HepG2 (cell line): ENCODE measurements at regions not wholly inside any gene's neighbourhood (a gene's known extent, or its start where the extent isn't known, plus 50 kb on each side); places are given as distances from the start of the nearest gene placed in this dataset.

Experiments
- ATAC-seq: fragments of 200-7000 bp; cut with Tn5 transposase; 3 replicates; pipeline ENCODE4 v1.9.1; 2020; ENCODE audit warnings: mild to moderate bottlenecking, moderate library complexity
- BruUV-seq: library from RNA; stranded (reverse); fragments of 400-500 nt; replicated peaks from 2 replicates; lab custom pipeline; 2021; lab: Mats Ljungman, UMichigan
- CTCF ChIA-PET: fragments of 300-600 bp; formaldehyde crosslinking; extraction: SDS; loops from one replicate; lab custom pipeline; 2021; ENCODE audit warnings: low total read pairs, inconsistent platforms, low intra/inter-chr PET ratio; lab: Yijun Ruan, JAX
- POLR2A ChIA-PET: fragments of 350-600 bp; sonication (Branson Sonifier 250); formaldehyde crosslinking; loops from one replicate; lab custom pipeline; 2020; ENCODE audit warnings: antibody characterized with exemption, inconsistent platforms; lab: Yijun Ruan, JAX
- DNase-seq: peaks from one replicate; pipeline ENCODE4 v3.0.0-alpha.2; 2015; ENCODE audit warnings: low spot score
- FAIRE-seq: peaks from 3 replicates; lab custom pipeline; 2011; peaks lifted over from hg19 to GRCh38; lab: Jason Lieb, UNC
- H2AFZ ChIP-seq: one replicate; pipeline ENCODE4 v1.6.1; 2011; ENCODE audit warnings: low read length, inconsistent platforms
- H3K27ac ChIP-seq: fragments of 300-600 bp; 3 replicates; pipeline ENCODE4 v1.8.0; 2011; ENCODE audit warnings: mixed run types, mild to moderate bottlenecking, mixed read lengths, low read length, inconsistent platforms; ENCODE audit not compliant: insufficient read depth; ENCODE audit errors: extremely low read length
- H3K27me3 ChIP-seq, 2 experiments: fragments of 200-600 bp in 1 of 2; 2 replicates in 1 of 2; 3 replicates in 1 of 2; pipeline versions ENCODE4 v1.6.0 to v1.8.0; 2011; ENCODE audit warnings: low read length in 2 of 2, mild to moderate bottlenecking in 2 of 2, moderate library complexity in 2 of 2, inconsistent platforms in 1 of 2; ENCODE audit not compliant: insufficient read depth in 2 of 2, control insufficient read depth in 1 of 2
- H3K36me3 ChIP-seq, 2 experiments: fragments of 200-600 bp in 1 of 2; replicated peaks in 1 of 2; 2 replicates in 1 of 2; 3 replicates in 1 of 2; pipeline versions ENCODE4 v1.5.1 to v1.8.0; 2011; ENCODE audit warnings: low read length in 2 of 2, inconsistent platforms in 1 of 2; ENCODE audit not compliant: insufficient read depth in 2 of 2, control insufficient read depth in 1 of 2
- H3K4me1 ChIP-seq: 2 replicates; pipeline ENCODE4 v1.5.1; 2012; ENCODE audit warnings: low read length, inconsistent platforms; ENCODE audit not compliant: insufficient read depth
- H3K4me2 ChIP-seq: 2 replicates; pipeline ENCODE4 v1.6.0; 2011; ENCODE audit warnings: low read depth, low read length, inconsistent platforms
- H3K4me3 ChIP-seq, 3 experiments: fragments of 200-600 bp in 1 of 3; sonication (generic), shearing (Covaris generic) in 1 of 3; replicated peaks in 1 of 3; 2 replicates each; pipeline ENCODE4 v1.5.1; 2011 to 2016; ENCODE audit warnings: low read length in 3 of 3, inconsistent platforms in 2 of 3, low read depth in 2 of 3, mild to moderate bottlenecking in 2 of 3, control low read depth in 1 of 3, mixed read lengths in 1 of 3; ENCODE audit not compliant: insufficient read depth in 1 of 3
- H3K79me2 ChIP-seq: one replicate; pipeline ENCODE4 v1.6.1; 2011; ENCODE audit warnings: low read length, inconsistent platforms; ENCODE audit not compliant: insufficient read depth
- H3K9ac ChIP-seq: 2 replicates; pipeline ENCODE4 v1.6.0; 2011; ENCODE audit warnings: mild to moderate bottlenecking, low read depth, low read length, inconsistent platforms; ENCODE audit not compliant: insufficient read depth
- H3K9me3 ChIP-seq: 2 replicates; pipeline ENCODE4 v1.5.1; 2012; ENCODE audit warnings: mild to moderate bottlenecking, low read length
- H4K20me1 ChIP-seq: 2 replicates; pipeline ENCODE4 v1.6.0; 2011; ENCODE audit warnings: inconsistent platforms, mild to moderate bottlenecking, low read length, moderate library complexity; ENCODE audit not compliant: insufficient read depth
- ATF4 ChIP-seq, 2 experiments: fragments of 450-650 bp in 1 of 2; sonication (generic) in 1 of 2; formaldehyde crosslinking; IDR thresholded peaks; 2 replicates each; pipeline versions ENCODE4 v1.5.0 to v1.8.0; 2020 to 2022; ENCODE audit warnings: mild to moderate bottlenecking in 1 of 2, missing genetic modification reagents in 1 of 2
- ETV5 ChIP-seq: IDR thresholded peaks from 2 replicates; pipeline ENCODE4 v1.6.1; 2018; ENCODE audit warnings: missing biosample characterization, missing genetic modification reagents, inconsistent platforms, borderline replicate concordance
- HMG20A ChIP-seq: IDR thresholded peaks from 2 replicates; pipeline ENCODE4 v1.6.1; 2016; ENCODE audit warnings: borderline replicate concordance
- HOXD1 ChIP-seq: sonication (generic); formaldehyde crosslinking; IDR thresholded peaks from 2 replicates; pipeline ENCODE4 v1.5.0; 2020; ENCODE audit warnings: missing genetic modification reagents
- KAT2B ChIP-seq: fragments of 150-350 bp; IDR thresholded peaks from 2 replicates; pipeline ENCODE4 v1.6.1; 2014; ENCODE audit warnings: low read depth, low read length, borderline replicate concordance
- MAFF ChIP-seq: IDR thresholded peaks from 2 replicates; pipeline ENCODE4 v1.6.1; 2011; ENCODE audit warnings: low read depth, low read length, improper control_type of control experiment
- MAFK ChIP-seq, 2 experiments: IDR thresholded peaks in 1 of 2; conservative IDR thresholded peaks in 1 of 2; 2 replicates each; pipeline ENCODE4 v1.6.1; 2011; ENCODE audit warnings: improper control_type of control experiment in 2 of 2, low read length in 2 of 2
- NCOA2 ChIP-seq: sonication (generic); formaldehyde crosslinking; IDR thresholded peaks from 2 replicates; pipeline ENCODE4 v1.8.0; 2022; ENCODE audit warnings: inconsistent platforms
- NFE2 ChIP-seq: sonication (generic); formaldehyde crosslinking; IDR thresholded peaks from 2 replicates; pipeline ENCODE4 v1.4.0; 2020; ENCODE audit warnings: missing genetic modification reagents
- PHF21A ChIP-seq: sonication (generic); formaldehyde crosslinking; IDR thresholded peaks from 2 replicates; pipeline ENCODE4 v1.5.0; 2020; ENCODE audit warnings: mild to moderate bottlenecking, missing genetic modification reagents
- REXO4 ChIP-seq: sonication (generic); formaldehyde crosslinking; IDR thresholded peaks from 2 replicates; pipeline ENCODE4 v1.8.0; 2022; ENCODE audit warnings: missing genetic modification reagents, mild to moderate bottlenecking, borderline replicate concordance
- SNAPC5 ChIP-seq: sonication (generic); formaldehyde crosslinking; IDR thresholded peaks from 2 replicates; pipeline ENCODE4 v1.8.1; 2023; ENCODE audit warnings: mild to moderate bottlenecking, missing genetic modification reagents, borderline replicate concordance
- TSC22D2 ChIP-seq: sonication (generic); formaldehyde crosslinking; IDR thresholded peaks from 2 replicates; pipeline ENCODE4 v1.5.1; 2020; ENCODE audit warnings: missing genetic modification reagents, mild to moderate bottlenecking, borderline replicate concordance
- U2AF1 ChIP-seq: fragments of 200-400 bp; formaldehyde crosslinking; optimal IDR thresholded peaks from 2 replicates; pipeline ENCODE3; 2017; ENCODE audit warnings: mild to moderate bottlenecking, low read depth, low read length
- WIZ ChIP-seq: sonication (generic); formaldehyde crosslinking; IDR thresholded peaks from 2 replicates; pipeline ENCODE4 v1.5.1; 2020; ENCODE audit warnings: mild to moderate bottlenecking, missing genetic modification reagents
- ZIK1 ChIP-seq: sonication (generic); formaldehyde crosslinking; IDR thresholded peaks from 2 replicates; pipeline ENCODE4 v1.5.0; 2020; ENCODE audit warnings: mild to moderate bottlenecking, low read depth, missing genetic modification reagents, borderline replicate concordance
- ZKSCAN1 ChIP-seq: fragments of 150-350 bp; IDR thresholded peaks from 2 replicates; pipeline ENCODE4 v1.6.1; 2014; ENCODE audit warnings: low read length
- ZNF280B ChIP-seq: sonication (generic); formaldehyde crosslinking; IDR thresholded peaks from 2 replicates; pipeline ENCODE4 v1.5.0; 2020; ENCODE audit warnings: missing genetic modification reagents, mild to moderate bottlenecking, borderline replicate concordance
- ZNF547 ChIP-seq: sonication (generic); formaldehyde crosslinking; IDR thresholded peaks from 2 replicates; pipeline ENCODE4 v1.5.1; 2020; ENCODE audit warnings: mild to moderate bottlenecking, missing genetic modification reagents
- ZNF720 ChIP-seq: sonication (generic); formaldehyde crosslinking; IDR thresholded peaks from 2 replicates; pipeline ENCODE4 v1.4.0; 2020; ENCODE audit warnings: missing genetic modification reagents
- WGBS: methylation state at CpG from one replicate; pipeline ENCODE4 v1.1.6; 2017; ENCODE audit warnings: low lambda C conversion rate; 5-methylcytosine and 5-hydroxymethylcytosine counted together
- in situ Hi-C: cut with HindIII; loops from 2 replicates; pipeline ENCODE4 v1.10.0; 2017; ENCODE audit warnings: low pct_unique_long_range_greater_than_20kb; ENCODE audit not compliant: extremely low pct_ligation_motif_present
- intact Hi-C: fragments of 100-400 bp; cut with micrococcal nuclease; formaldehyde crosslinking; loops from one replicate; pipeline ENCODE4 v1.10.0; 2022; ENCODE audit not compliant: unreplicated experiment

- H3K27me3 ChIP-seq: no peaks in the 10 kb centered on the region
- H3K79me2 ChIP-seq: no peaks in the 10 kb centered on the region
- no peaks in the 10 kb centered on the region for H3K36me3 ChIP-seq
- in situ Hi-C loops (no loop called here), intact Hi-C loops (no loop called here)
- no peak overlapping the region for H3K4me2 ChIP-seq
- H3K9ac ChIP-seq: no peak overlapping the region
- no peak overlapping the region for H2AFZ ChIP-seq
- 7% methylated on average over 3 of the region's 3 CpGs for WGBS
- ATAC-seq (no peak), FAIRE-seq (no peak), DNase-seq (no peak)
- H3K4me1 ChIP-seq: no peaks in the 10 kb centered on the region
- no peak overlapping the region for H3K4me3 ChIP-seq
- no peaks in the 10 kb centered on the region for H4K20me1 ChIP-seq
- TF ChIP-seq MAFK (conservative IDR thresholded peaks at IDR 0.05 in 1 of 2, IDR thresholded peaks at IDR 0.05 in 1 of 2; ENCODE audit: low read length in 2 of 2) (peak; percentile 66), ATF4 (CRISPR knock-in tag; IDR thresholded peaks at IDR 0.05) (no peak), ZNF280B (no peak), MAFF (peak; percentile 64; the same call in 1 of the 2 replicates)
- H3K27ac ChIP-seq: no peak overlapping the region
- ChIA-PET POLR2A (no interaction called here), CTCF (no interaction called here)
- no peaks in the 10 kb centered on the region for H3K9me3 ChIP-seq
- BruUV-seq: no TSS peak
Measured at GRCh38 chr2:184468826-184469225, 129.5 kb upstream of the ZNF804A start.

- no peak; the same call in 2 of the 3 replicates for ATAC-seq
- CTCF ChIA-PET: no interaction called here
- 77% methylated on average over 1 of the region's 1 CpG for WGBS
- Histone ChIP-seq H3K4me3 (no peak overlapping the region), H3K4me1 (no peaks in the 10 kb centered on the region), H3K9me3 (no peaks in the 10 kb centered on the region), H3K4me2 (no peak overlapping the region), H3K9ac (no peak overlapping the region), H3K79me2 (no peaks in the 10 kb centered on the region), H3K27me3 (no peaks in the 10 kb centered on the region), H3K36me3 (no peaks in the 10 kb centered on the region), H3K27ac (no peak overlapping the region), H4K20me1 (no peaks in the 10 kb centered on the region), H2AFZ (no peak overlapping the region)
- POLR2A ChIA-PET: no interaction called here
- no peak for FAIRE-seq
- intact Hi-C loops (no loop called here), in situ Hi-C loops (no loop called here)
- BruUV-seq: no TSS peak
- no peak for DNase-seq
- TF ChIP-seq TSC22D2 (CRISPR knock-in tag) (no peak), HMG20A (CRISPR knock-in tag) (no peak), WIZ (CRISPR knock-in tag) (no peak), U2AF1 (no peak), ZNF720 (CRISPR knock-in tag) (no peak), SNAPC5 (no peak), PHF21A (CRISPR knock-in tag) (no peak), ZNF547 (CRISPR knock-in tag) (no peak), KAT2B (no peak), HOXD1 (CRISPR knock-in tag) (no peak), NFE2 (CRISPR knock-in tag) (no peak), ETV5 (CRISPR knock-in tag) (no peak), REXO4 (CRISPR knock-in tag) (no peak), ZIK1 (CRISPR knock-in tag) (no peak), NCOA2 (CRISPR knock-in tag) (no peak), ZKSCAN1 (no peak)
Measured at GRCh38 chr2:184472481-184472880, 125.8 kb upstream of the ZNF804A start.
